Islet precursor cell (in vitro differentiated cells): ENCODE measurements at regions not wholly inside any gene's neighbourhood (a gene's known extent, or its start where the extent isn't known, plus 50 kb on each side); places are given as distances from the start of the nearest gene placed in this dataset.

Experiments
- DNase-seq: peaks from one replicate; pipeline ENCODE4 v3.0.0-alpha.2; 2018

DNA sequence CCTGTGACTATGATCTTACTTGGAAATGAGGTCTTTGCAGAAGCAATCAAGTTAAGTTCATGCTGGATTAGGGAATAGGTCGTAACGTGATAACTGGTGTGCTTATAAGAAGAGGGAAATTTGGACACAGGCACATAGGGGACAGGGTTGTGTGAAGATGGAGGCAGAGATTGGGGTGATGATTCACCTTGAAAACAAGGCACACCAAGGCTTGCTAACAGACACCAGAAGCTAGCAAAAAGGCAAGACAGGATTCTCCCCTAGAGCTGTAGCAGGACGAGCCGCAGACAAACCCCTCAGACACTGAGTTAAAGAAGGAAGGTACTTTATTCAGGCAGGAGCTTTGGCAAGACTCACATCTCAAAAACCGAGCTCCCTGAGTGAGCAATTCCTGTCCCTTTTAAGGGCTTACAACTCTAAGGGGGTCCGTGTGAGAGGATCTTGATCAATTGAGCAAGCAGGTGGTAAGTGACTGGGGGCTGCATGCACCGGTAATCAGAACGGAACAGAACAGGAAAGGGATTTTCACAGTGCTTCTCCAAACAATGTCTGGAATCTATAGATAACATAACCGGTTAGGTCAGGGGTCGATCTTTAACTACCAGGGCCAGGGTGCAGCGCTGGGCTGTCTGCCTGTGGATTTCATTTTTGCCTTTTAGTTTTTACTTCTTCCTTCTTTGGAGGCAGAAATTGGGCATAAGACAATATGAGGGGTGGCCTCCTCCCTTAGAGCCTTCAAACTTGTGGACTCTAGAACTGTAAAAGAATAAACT is 57.5 kb upstream of the S1PR3 start:
- DNase-seq, result no peak

DNA sequence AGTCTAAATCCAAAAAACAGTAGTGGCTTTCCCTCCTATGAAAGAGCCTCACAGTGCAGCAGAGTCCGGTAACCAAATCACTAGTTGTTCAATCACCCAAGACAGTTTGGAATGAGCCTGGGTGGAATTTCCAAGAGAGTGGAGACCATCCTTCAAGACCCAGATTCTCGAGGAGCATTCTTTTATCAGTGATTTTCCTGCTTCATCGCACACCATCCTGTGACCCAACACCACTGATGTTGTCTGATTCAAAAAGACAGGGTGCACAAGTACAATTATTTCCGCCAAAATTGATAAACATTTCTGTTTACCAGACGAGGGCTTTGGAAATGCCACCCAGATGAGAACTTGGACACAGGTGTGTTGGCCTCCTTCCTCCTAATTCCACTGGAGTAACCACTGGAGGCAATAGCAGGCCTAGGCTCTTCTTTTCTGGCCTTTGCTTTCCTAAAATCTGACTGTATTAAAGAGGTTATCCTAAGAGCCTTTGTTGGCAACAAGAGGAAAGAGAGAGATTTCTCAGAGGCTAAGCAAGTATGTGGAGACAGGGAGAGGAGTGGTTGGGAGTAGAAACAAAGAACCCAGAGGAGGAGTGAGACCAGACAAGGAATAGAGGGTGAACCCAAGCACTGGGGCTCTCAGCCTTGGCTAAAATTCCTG is 56.3 kb upstream of the S1PR3 start:
- no peak for DNase-seq

- no peak for DNase-seq
Observed at GRCh38 chr9:88936132-88936531, 55.1 kb upstream of the S1PR3 start.

DNA sequence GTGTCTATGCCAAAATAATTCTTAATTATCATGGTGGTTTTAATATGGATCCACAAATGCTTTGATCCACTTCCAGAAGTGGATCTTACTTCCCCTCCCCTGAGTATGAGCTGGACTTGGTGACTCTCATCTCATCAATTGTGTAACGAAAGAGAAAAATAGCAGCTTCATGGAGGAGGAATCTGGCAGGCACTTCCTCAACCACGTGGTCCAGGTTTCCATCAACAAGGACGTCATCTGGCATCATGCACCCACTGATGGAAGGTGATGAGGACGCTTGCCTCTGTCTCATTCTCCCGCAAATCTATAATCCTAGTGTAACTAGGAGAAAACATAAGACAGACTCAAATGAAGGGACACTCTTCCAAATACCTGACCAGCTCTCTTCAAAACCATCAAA is 54.6 kb upstream of the S1PR3 start:
- no peak for DNase-seq

DNA sequence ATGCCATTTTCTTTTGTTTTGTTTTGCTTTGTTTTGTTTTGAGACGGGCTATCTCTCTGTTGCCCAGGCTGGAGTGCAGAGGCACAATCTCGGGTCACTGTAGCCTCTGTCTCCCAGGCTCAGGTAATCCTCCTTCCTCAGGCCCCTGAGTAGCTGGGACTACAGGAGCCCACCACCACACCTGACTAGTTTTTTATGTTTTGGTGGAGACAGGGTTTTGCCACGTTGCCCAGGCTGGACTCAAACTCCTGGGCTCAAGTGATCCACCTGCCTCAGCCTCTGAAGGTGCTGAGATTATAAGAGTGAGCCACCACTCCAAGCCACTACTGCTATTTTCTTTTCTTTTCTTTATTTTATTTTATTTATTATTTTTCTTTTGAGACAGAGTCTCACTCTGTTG is 54.0 kb upstream of the S1PR3 start:
- DNase-seq, result no peak

DNA sequence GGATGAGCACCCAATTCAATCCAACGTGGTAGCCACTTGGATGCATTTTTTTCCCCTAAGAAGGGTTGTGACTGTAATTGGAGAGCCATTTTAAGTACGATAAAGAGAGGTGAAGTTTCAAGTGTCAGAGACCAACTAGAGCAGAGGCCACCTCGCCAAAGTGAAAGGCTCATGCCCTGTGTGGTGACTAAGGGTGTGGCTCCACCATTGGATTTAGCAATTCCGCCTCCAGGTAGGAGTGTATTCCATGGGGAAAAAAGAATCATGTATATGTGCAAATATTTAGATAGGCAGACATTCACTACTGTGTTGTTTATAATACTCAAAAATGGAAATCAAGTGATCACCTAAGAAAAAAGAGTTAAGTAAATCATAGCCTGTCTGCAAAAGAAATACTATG is 53.1 kb upstream of the S1PR3 start:
- DNase-seq, result no peak
